Kidney (tissue), 13 donors: ENCODE measurements at regions not wholly inside any gene's neighbourhood (a gene's known extent, or its start where the extent isn't known, plus 50 kb on each side); places are given as distances from the start of the nearest gene placed in this dataset.
A peak's percentile ranks its signal among the peaks of the same experiment; 100 is the strongest.
"Not testable (repeated sequence)": the region's sequence is repeated elsewhere in the genome, so short reads cannot be mapped to it uniquely, and the experiment has no call there.

Source experiments
- DNase-seq, 5 donors: peaks; one replicate each; pipeline ENCODE4 v3.0.0-alpha.2; 2013 to 2020
- FAIRE-seq: peaks from 2 replicates; lab custom pipeline; 2012; peaks lifted over from hg19 to GRCh38; lab: Jason Lieb, UNC
- H3K27ac ChIP-seq, 2 donors: one replicate each; pipeline ENCODE4 v1.7.0; 2013; ENCODE audit warnings: low read depth in 2 of 2, low read length in 2 of 2, inconsistent platforms in 1 of 2
- H3K27me3 ChIP-seq: one replicate; pipeline ENCODE4 v1.7.1; 2013; ENCODE audit warnings: low read length, inconsistent platforms; ENCODE audit not compliant: control insufficient read depth, insufficient read depth
- H3K36me3 ChIP-seq, 3 donors: one replicate each; pipeline versions ENCODE4 v1.7.0 to v1.7.1; 2013; ENCODE audit warnings: low read length in 3 of 3, control low read depth in 1 of 3, inconsistent platforms in 1 of 3; ENCODE audit not compliant: insufficient read depth in 3 of 3, control insufficient read depth in 2 of 3
- H3K4me1 ChIP-seq, 3 donors: one replicate each; pipeline versions ENCODE4 v1.7.0 to v1.7.1; 2013; ENCODE audit warnings: low read length in 3 of 3, inconsistent platforms in 1 of 3, low read depth in 1 of 3; ENCODE audit not compliant: control insufficient read depth in 2 of 3, insufficient read depth in 2 of 3
- H3K4me3 ChIP-seq, 3 donors: one replicate each; pipeline versions ENCODE4 v1.7.0 to v1.8.1; 2013; ENCODE audit warnings: low read length in 3 of 3, control low read depth in 1 of 3, inconsistent platforms in 1 of 3
- H3K9ac ChIP-seq, 3 donors: one replicate each; pipeline versions ENCODE4 v1.7.0 to v1.7.1; 2013; ENCODE audit warnings: low read length in 3 of 3, control low read depth in 1 of 3, inconsistent platforms in 1 of 3
- H3K9me3 ChIP-seq, 3 donors: one replicate each; pipeline versions ENCODE4 v1.7.0 to v1.7.1; 2013; ENCODE audit warnings: low read length in 3 of 3, control low read depth in 1 of 3, inconsistent platforms in 1 of 3; ENCODE audit not compliant: control insufficient read depth in 2 of 3, insufficient read depth in 1 of 3
- CTCF ChIP-seq: IDR thresholded peaks from 3 replicates; pipeline ENCODE4 v1.5.1; 2012; ENCODE audit warnings: mild to moderate bottlenecking, moderate library complexity, borderline replicate concordance; ENCODE audit not compliant: insufficient read depth; ENCODE audit errors: extremely low read depth
- intact Hi-C: fragments of 100-400 bp; cut with DNase I; formaldehyde crosslinking; loops from one replicate; pipeline ENCODE4 v1.11.1; 2022
- donor health status: control.
- donor health status: control.
- donor health status: control.
- donor health status: control.
- donor health status: control.
- donor health status: DM: yes; HTN: yes; CAD: no.
- donor health status: Normal renal cell carcinoma (clear cell type).

GRCh38 chr7:142520885-142521284 is 228.4 kb upstream of the PRSS1 start:
- H3K36me3 ChIP-seq, H3K9me3 ChIP-seq, FAIRE-seq, H3K4me3 ChIP-seq, H3K4me1 ChIP-seq, H3K9ac ChIP-seq, H3K27me3 ChIP-seq, DNase-seq, intact Hi-C loops, H3K27ac ChIP-seq: not testable (repeated sequence)
- TF ChIP-seq CTCF: peak; percentile 18

- H3K4me1 ChIP-seq, H3K9me3 ChIP-seq, H3K9ac ChIP-seq, DNase-seq, H3K4me3 ChIP-seq, H3K27ac ChIP-seq, H3K36me3 ChIP-seq, FAIRE-seq, intact Hi-C loops, H3K27me3 ChIP-seq: not testable (repeated sequence)
These were observed 228.8 kb upstream of the PRSS1 start for GRCh38 chr7:142520455-142520854.

GRCh38 chr7:142519079-142520078 is 229.9 kb upstream of the PRSS1 start:
- no peak for FAIRE-seq
- no peak overlapping the region for H3K9ac ChIP-seq
- intact Hi-C loops: no loop called here
- no peaks in the 10 kb centered on the region for H3K36me3 ChIP-seq
- TF ChIP-seq CTCF: no peak
- H3K27me3 ChIP-seq: no peaks in the 10 kb centered on the region
- H3K27ac ChIP-seq: no peak overlapping the region
- no peaks in the 10 kb centered on the region for H3K4me1 ChIP-seq
- DNase-seq: no peak
- no peak overlapping the region for H3K4me3 ChIP-seq
- no peaks in the 10 kb centered on the region for H3K9me3 ChIP-seq

- H3K27ac ChIP-seq: no peak overlapping the region
- peak; percentile 73 for TF ChIP-seq CTCF
- intact Hi-C loops: no loop called here
These were observed 233.2 kb upstream of the PRSS1 start for GRCh38 chr7:142516038-142516501.

GRCh38 chr7:142514716-142515115 is 234.6 kb upstream of the PRSS1 start:
- H3K27me3 ChIP-seq, intact Hi-C loops, H3K27ac ChIP-seq, FAIRE-seq, H3K36me3 ChIP-seq, H3K9ac ChIP-seq, H3K4me1 ChIP-seq, H3K9me3 ChIP-seq, H3K4me3 ChIP-seq, DNase-seq: not testable (repeated sequence)

More at GRCh38 chr7:142516038-142516501, 233.2 kb upstream of the PRSS1 start:
- FAIRE-seq (no peak), DNase-seq (peak in 3 of 5 donors; percentile 50 to 83 (median 77))
- H3K9ac ChIP-seq: no peak overlapping the region
- no peaks in the 10 kb centered on the region for H3K36me3 ChIP-seq
- H3K4me1 ChIP-seq: no peaks in the 10 kb centered on the region
- H3K9me3 ChIP-seq: no peaks in the 10 kb centered on the region
- no peaks in the 10 kb centered on the region for H3K27me3 ChIP-seq
- H3K4me3 ChIP-seq: no peak overlapping the region
